ENCODE measurements at regions not wholly inside any gene's neighbourhood (a gene's known extent, or its start where the extent isn't known, plus 50 kb on each side); places are given as distances from the start of the nearest gene placed in this dataset.

DNA sequence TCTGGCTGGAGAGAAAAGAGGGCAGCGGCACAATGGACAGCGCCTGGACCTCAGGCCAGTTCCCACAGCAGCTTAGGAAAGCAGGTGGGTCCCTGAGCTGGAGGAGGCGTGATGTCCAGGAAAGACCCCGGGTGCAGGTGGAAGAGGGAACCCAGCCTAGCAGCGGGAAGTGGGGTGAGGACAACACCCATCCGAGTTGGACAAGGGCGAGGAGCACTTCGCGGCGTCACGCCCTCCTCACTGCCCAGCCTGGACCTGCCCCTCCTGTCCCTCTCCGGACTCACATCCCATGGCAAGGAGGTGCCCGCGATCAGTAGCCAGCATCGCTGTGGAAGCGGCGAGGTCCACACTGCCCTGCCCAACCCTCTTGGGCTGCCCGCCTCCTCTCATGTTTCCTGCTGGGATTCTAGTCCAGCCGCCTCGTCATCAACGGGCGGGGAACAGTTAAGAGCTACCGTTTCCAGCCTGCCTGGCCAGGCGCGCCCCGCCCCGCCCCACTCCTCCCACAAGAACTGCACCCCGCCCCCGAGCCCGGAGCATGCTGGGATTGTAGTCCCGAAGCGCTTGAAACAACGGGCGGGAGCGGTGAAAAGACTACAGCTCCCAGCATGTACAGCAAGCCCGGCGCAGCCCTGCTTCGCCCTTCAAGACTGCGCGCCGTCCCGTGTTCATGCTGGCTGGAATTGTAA lies 930.6 kb upstream of the ZNF722 start:
- TF ChIP-seq CTCF (IDR thresholded peaks at IDR 0.05; ENCODE audit: extremely low read depth in 1 of 2, insufficient read depth in 1 of 2, low read depth in 1 of 2, low read length in 2 of 2) (no peak), POLR2AphosphoS5 (IDR thresholded peaks at IDR 0.05; ENCODE audit: insufficient read depth, low read depth, low read length) (no peak), POLR2A (IDR thresholded peaks at IDR 0.05; ENCODE audit: low read depth, low read length) (no peak)

Data from endothelial cell of umbilical vein (primary cell).